ENCODE measurements at regions not wholly inside any gene's neighbourhood (a gene's known extent, or its start where the extent isn't known, plus 50 kb on each side); places are given as distances from the start of the nearest gene placed in this dataset.

GRCh38 chr6:9254251-9254650 is 818.9 kb upstream of the SLC35B3 start (continued):
- TF ChIP-seq, protein P1, sequence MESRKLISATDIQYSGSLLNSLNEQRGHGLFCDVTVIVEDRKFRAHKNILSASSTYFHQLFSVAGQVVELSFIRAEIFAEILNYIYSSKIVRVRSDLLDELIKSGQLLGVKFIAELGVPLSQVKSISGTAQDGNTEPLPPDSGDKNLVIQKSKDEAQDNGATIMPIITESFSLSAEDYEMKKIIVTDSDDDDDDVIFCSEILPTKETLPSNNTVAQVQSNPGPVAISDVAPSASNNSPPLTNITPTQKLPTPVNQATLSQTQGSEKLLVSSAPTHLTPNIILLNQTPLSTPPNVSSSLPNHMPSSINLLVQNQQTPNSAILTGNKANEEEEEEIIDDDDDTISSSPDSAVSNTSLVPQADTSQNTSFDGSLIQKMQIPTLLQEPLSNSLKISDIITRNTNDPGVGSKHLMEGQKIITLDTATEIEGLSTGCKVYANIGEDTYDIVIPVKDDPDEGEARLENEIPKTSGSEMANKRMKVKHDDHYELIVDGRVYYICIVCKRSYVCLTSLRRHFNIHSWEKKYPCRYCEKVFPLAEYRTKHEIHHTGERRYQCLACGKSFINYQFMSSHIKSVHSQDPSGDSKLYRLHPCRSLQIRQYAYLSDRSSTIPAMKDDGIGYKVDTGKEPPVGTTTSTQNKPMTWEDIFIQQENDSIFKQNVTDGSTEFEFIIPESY (IDR thresholded peaks at IDR 0.05), result no peak
- TF ChIP-seq SP1 (IDR thresholded peaks at IDR 0.05) (no peak), RAD21 (IDR thresholded peaks at IDR 0.05) (no peak)

DNA sequence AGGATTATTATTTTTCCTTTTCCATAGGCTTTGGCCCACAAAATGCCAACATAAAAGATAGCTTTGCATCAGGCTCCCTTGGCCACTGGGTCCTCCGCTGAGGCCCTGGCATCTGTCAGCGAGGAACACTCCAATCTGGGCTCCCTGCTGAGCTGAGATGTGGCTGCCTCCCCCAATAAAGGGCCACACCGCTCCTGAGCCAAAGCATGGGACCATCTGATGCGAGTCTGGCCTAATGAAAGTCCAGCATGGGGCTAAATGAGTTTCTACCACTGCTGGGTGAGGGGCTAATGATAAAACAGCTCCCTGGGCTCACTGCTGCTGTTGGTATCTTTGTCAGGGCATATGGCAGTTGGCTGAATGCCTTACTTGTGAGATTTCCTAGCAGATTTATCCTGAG is 817.5 kb upstream of the SLC35B3 start:
- H3K9me3 ChIP-seq (ENCODE audit: control insufficient read depth in 4 of 4, low read length in 3 of 4), result no peaks in the 10 kb centered on the region
- no peak overlapping the region for H3K9ac ChIP-seq (ENCODE audit: low read depth in 1 of 2, low read length in 2 of 2)
- H3K27me3 ChIP-seq (ENCODE audit: control insufficient read depth in 4 of 4, insufficient read depth in 4 of 4, low read length in 3 of 4), result no peaks in the 10 kb centered on the region
- TF ChIP-seq RAD21 (IDR thresholded peaks at IDR 0.05) (no peak), SP1 (IDR thresholded peaks at IDR 0.05) (no peak), NR2F2 (IDR thresholded peaks at IDR 0.05) (no peak), HNF4A (conservative IDR thresholded peaks at IDR 0.05) (no peak), JUND (IDR thresholded peaks at IDR 0.05) (no peak), YY1 (IDR thresholded peaks at IDR 0.05) (no peak), ATF3 (IDR thresholded peaks at IDR 0.05) (no peak), GABPA (IDR thresholded peaks at IDR 0.05 in 1 of 2, conservative IDR thresholded peaks at IDR 0.05 in 1 of 2) (no peak)
- TF ChIP-seq, protein P2, sequence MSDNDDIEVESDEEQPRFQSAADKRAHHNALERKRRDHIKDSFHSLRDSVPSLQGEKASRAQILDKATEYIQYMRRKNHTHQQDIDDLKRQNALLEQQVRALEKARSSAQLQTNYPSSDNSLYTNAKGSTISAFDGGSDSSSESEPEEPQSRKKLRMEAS (IDR thresholded peaks at IDR 0.05), result no peak
- TF ChIP-seq, protein P3, sequence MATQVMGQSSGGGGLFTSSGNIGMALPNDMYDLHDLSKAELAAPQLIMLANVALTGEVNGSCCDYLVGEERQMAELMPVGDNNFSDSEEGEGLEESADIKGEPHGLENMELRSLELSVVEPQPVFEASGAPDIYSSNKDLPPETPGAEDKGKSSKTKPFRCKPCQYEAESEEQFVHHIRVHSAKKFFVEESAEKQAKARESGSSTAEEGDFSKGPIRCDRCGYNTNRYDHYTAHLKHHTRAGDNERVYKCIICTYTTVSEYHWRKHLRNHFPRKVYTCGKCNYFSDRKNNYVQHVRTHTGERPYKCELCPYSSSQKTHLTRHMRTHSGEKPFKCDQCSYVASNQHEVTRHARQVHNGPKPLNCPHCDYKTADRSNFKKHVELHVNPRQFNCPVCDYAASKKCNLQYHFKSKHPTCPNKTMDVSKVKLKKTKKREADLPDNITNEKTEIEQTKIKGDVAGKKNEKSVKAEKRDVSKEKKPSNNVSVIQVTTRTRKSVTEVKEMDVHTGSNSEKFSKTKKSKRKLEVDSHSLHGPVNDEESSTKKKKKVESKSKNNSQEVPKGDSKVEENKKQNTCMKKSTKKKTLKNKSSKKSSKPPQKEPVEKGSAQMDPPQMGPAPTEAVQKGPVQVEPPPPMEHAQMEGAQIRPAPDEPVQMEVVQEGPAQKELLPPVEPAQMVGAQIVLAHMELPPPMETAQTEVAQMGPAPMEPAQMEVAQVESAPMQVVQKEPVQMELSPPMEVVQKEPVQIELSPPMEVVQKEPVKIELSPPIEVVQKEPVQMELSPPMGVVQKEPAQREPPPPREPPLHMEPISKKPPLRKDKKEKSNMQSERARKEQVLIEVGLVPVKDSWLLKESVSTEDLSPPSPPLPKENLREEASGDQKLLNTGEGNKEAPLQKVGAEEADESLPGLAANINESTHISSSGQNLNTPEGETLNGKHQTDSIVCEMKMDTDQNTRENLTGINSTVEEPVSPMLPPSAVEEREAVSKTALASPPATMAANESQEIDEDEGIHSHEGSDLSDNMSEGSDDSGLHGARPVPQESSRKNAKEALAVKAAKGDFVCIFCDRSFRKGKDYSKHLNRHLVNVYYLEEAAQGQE (IDR thresholded peaks at IDR 0.05), result no peak
- TF ChIP-seq, protein P4, sequence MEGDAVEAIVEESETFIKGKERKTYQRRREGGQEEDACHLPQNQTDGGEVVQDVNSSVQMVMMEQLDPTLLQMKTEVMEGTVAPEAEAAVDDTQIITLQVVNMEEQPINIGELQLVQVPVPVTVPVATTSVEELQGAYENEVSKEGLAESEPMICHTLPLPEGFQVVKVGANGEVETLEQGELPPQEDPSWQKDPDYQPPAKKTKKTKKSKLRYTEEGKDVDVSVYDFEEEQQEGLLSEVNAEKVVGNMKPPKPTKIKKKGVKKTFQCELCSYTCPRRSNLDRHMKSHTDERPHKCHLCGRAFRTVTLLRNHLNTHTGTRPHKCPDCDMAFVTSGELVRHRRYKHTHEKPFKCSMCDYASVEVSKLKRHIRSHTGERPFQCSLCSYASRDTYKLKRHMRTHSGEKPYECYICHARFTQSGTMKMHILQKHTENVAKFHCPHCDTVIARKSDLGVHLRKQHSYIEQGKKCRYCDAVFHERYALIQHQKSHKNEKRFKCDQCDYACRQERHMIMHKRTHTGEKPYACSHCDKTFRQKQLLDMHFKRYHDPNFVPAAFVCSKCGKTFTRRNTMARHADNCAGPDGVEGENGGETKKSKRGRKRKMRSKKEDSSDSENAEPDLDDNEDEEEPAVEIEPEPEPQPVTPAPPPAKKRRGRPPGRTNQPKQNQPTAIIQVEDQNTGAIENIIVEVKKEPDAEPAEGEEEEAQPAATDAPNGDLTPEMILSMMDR (IDR thresholded peaks at IDR 0.05; ENCODE audit: low read depth, low read length, missing input control), result no peak
- H3K4me3 ChIP-seq (ENCODE audit: low read depth in 1 of 3, low read length in 3 of 3), result no peak overlapping the region
- no peak for DNase-seq (ENCODE audit: low spot score)
- H3K27ac ChIP-seq (ENCODE audit: low read depth in 1 of 2, low read length in 2 of 2), result no peak overlapping the region
- no peaks in the 10 kb centered on the region for H3K36me3 ChIP-seq (ENCODE audit: control insufficient read depth in 4 of 4, insufficient read depth in 3 of 4, low read depth in 1 of 4, low read length in 3 of 4)
- peaks cover 0 to 11% (median 3%) of the 10 kb centered on the region in 4 donors for H3K4me1 ChIP-seq (ENCODE audit: control insufficient read depth in 4 of 4, insufficient read depth in 4 of 4, low read length in 3 of 4)
- 81% methylated on average over 4 of the region's 4 CpGs for WGBS

DNA sequence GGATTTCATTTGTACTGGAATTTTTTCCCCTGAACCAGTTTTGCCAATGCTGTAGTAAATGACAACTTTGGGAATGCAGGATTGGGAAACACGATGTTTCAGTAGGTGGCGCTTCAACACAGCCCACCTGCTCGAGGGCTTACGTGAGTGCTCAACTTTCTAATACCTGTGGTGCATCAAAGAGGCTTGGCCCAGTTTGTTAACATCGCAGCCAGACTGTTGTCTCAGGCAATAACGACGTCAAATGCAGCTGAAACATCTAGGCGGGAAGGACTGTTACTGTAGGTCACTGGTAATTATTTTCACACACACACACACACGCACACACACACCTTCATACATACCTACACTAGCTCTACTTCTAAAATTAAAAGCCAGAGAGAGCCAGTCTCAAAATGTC is 815.5 kb upstream of the SLC35B3 start:
- WGBS, result 16% methylated on average over 9 of the region's 9 CpGs
- peak; percentile 38 for DNase-seq (ENCODE audit: low spot score)
- TF ChIP-seq, protein P4 (IDR thresholded peaks at IDR 0.05; ENCODE audit: low read depth, low read length, missing input control), result peak; percentile 34
- no peak for TF ChIP-seq SP1 (IDR thresholded peaks at IDR 0.05)
- TF ChIP-seq, protein P1 (IDR thresholded peaks at IDR 0.05), result no peak
- TF ChIP-seq TAF1 (conservative IDR thresholded peaks at IDR 0.05), result no peak
- TF ChIP-seq RAD21 (IDR thresholded peaks at IDR 0.05), result peak; percentile 80

More for the DNA sequence above, 815.5 kb upstream of the SLC35B3 start:
- H3K9ac ChIP-seq (ENCODE audit: low read depth in 1 of 2, low read length in 2 of 2), result no peak overlapping the region
- H3K4me1 ChIP-seq (ENCODE audit: control insufficient read depth in 4 of 4, insufficient read depth in 4 of 4, low read length in 3 of 4), result peaks cover 0 to 14% (median 3%) of the 10 kb centered on the region in 4 donors
- H3K27me3 ChIP-seq (ENCODE audit: control insufficient read depth in 4 of 4, insufficient read depth in 4 of 4, low read length in 3 of 4), result no peaks in the 10 kb centered on the region
- no peak overlapping the region for H3K27ac ChIP-seq (ENCODE audit: low read depth in 1 of 2, low read length in 2 of 2)
- H3K9me3 ChIP-seq (ENCODE audit: control insufficient read depth in 4 of 4, low read length in 3 of 4), result no peaks in the 10 kb centered on the region
- H3K4me3 ChIP-seq (ENCODE audit: low read depth in 1 of 3, low read length in 3 of 3), result no peak overlapping the region
- H3K36me3 ChIP-seq (ENCODE audit: control insufficient read depth in 4 of 4, insufficient read depth in 3 of 4, low read depth in 1 of 4, low read length in 3 of 4), result no peaks in the 10 kb centered on the region

Data from liver (tissue), 8 donors.